HepG2 (cell line): ENCODE measurements at regions not wholly inside any gene's neighbourhood (a gene's known extent, or its start where the extent isn't known, plus 50 kb on each side); places are given as distances from the start of the nearest gene placed in this dataset.

Source experiments
- ATAC-seq: fragments of 200-7000 bp; cut with Tn5 transposase; 3 replicates; pipeline ENCODE4 v1.9.1; 2020; ENCODE audit warnings: mild to moderate bottlenecking, moderate library complexity
- BruUV-seq: library from RNA; stranded (reverse); fragments of 400-500 nt; replicated peaks from 2 replicates; lab custom pipeline; 2021; lab: Mats Ljungman, UMichigan
- CTCF ChIA-PET: fragments of 300-600 bp; formaldehyde crosslinking; extraction: SDS; loops from one replicate; lab custom pipeline; 2021; ENCODE audit warnings: low total read pairs, inconsistent platforms, low intra/inter-chr PET ratio; lab: Yijun Ruan, JAX
- POLR2A ChIA-PET: fragments of 350-600 bp; sonication (Branson Sonifier 250); formaldehyde crosslinking; loops from one replicate; lab custom pipeline; 2020; ENCODE audit warnings: antibody characterized with exemption, inconsistent platforms; lab: Yijun Ruan, JAX
- DNase-seq: peaks from one replicate; pipeline ENCODE4 v3.0.0-alpha.2; 2015; ENCODE audit warnings: low spot score
- FAIRE-seq: peaks from 3 replicates; lab custom pipeline; 2011; peaks lifted over from hg19 to GRCh38; lab: Jason Lieb, UNC
- H2AFZ ChIP-seq: one replicate; pipeline ENCODE4 v1.6.1; 2011; ENCODE audit warnings: low read length, inconsistent platforms
- H3K27ac ChIP-seq: fragments of 300-600 bp; 3 replicates; pipeline ENCODE4 v1.8.0; 2011; ENCODE audit warnings: mixed run types, mild to moderate bottlenecking, mixed read lengths, low read length, inconsistent platforms; ENCODE audit not compliant: insufficient read depth; ENCODE audit errors: extremely low read length
- H3K27me3 ChIP-seq, 2 experiments: fragments of 200-600 bp in 1 of 2; 2 replicates in 1 of 2; 3 replicates in 1 of 2; pipeline versions ENCODE4 v1.6.0 to v1.8.0; 2011; ENCODE audit warnings: low read length in 2 of 2, mild to moderate bottlenecking in 2 of 2, moderate library complexity in 2 of 2, inconsistent platforms in 1 of 2; ENCODE audit not compliant: insufficient read depth in 2 of 2, control insufficient read depth in 1 of 2
- H3K36me3 ChIP-seq, 2 experiments: fragments of 200-600 bp in 1 of 2; replicated peaks in 1 of 2; 2 replicates in 1 of 2; 3 replicates in 1 of 2; pipeline versions ENCODE4 v1.5.1 to v1.8.0; 2011; ENCODE audit warnings: low read length in 2 of 2, inconsistent platforms in 1 of 2; ENCODE audit not compliant: insufficient read depth in 2 of 2, control insufficient read depth in 1 of 2
- H3K4me1 ChIP-seq: 2 replicates; pipeline ENCODE4 v1.5.1; 2012; ENCODE audit warnings: low read length, inconsistent platforms; ENCODE audit not compliant: insufficient read depth
- H3K4me2 ChIP-seq: 2 replicates; pipeline ENCODE4 v1.6.0; 2011; ENCODE audit warnings: low read depth, low read length, inconsistent platforms
- H3K4me3 ChIP-seq, 3 experiments: fragments of 200-600 bp in 1 of 3; sonication (generic), shearing (Covaris generic) in 1 of 3; replicated peaks in 1 of 3; 2 replicates each; pipeline ENCODE4 v1.5.1; 2011 to 2016; ENCODE audit warnings: low read length in 3 of 3, inconsistent platforms in 2 of 3, low read depth in 2 of 3, mild to moderate bottlenecking in 2 of 3, control low read depth in 1 of 3, mixed read lengths in 1 of 3; ENCODE audit not compliant: insufficient read depth in 1 of 3
- H3K79me2 ChIP-seq: one replicate; pipeline ENCODE4 v1.6.1; 2011; ENCODE audit warnings: low read length, inconsistent platforms; ENCODE audit not compliant: insufficient read depth
- H3K9ac ChIP-seq: 2 replicates; pipeline ENCODE4 v1.6.0; 2011; ENCODE audit warnings: mild to moderate bottlenecking, low read depth, low read length, inconsistent platforms; ENCODE audit not compliant: insufficient read depth
- H3K9me3 ChIP-seq: 2 replicates; pipeline ENCODE4 v1.5.1; 2012; ENCODE audit warnings: mild to moderate bottlenecking, low read length
- H4K20me1 ChIP-seq: 2 replicates; pipeline ENCODE4 v1.6.0; 2011; ENCODE audit warnings: inconsistent platforms, mild to moderate bottlenecking, low read length, moderate library complexity; ENCODE audit not compliant: insufficient read depth
- GTF2F1 ChIP-seq: fragments of 150-350 bp; IDR thresholded peaks from 2 replicates; pipeline ENCODE4 v1.6.1; 2014; ENCODE audit warnings: low read length
- HNRNPK ChIP-seq: fragments of 200-400 bp; formaldehyde crosslinking; IDR thresholded peaks from 2 replicates; pipeline ENCODE4 v1.6.1; 2018; ENCODE audit warnings: low read length, low read depth, moderate library complexity, mild to moderate bottlenecking; ENCODE audit not compliant: poor library complexity, severe bottlenecking
- NCOR1 ChIP-seq: fragments of 200-600 bp; sonication (generic); IDR thresholded peaks from 2 replicates; pipeline ENCODE4 v1.7.0; 2017; ENCODE audit warnings: antibody characterized with exemption, low read length, borderline replicate concordance
- PREB ChIP-seq: sonication (generic); formaldehyde crosslinking; IDR thresholded peaks from 2 replicates; pipeline ENCODE4 v1.4.0; 2020; ENCODE audit warnings: missing genetic modification reagents
- SAP130 ChIP-seq: IDR thresholded peaks from 2 replicates; pipeline ENCODE4 v1.6.1; 2016; ENCODE audit warnings: low read depth
- TCF12 ChIP-seq, 2 experiments: fragments of 450-650 bp in 1 of 2; sonication (generic) in 1 of 2; formaldehyde crosslinking in 1 of 2; IDR thresholded peaks; 2 replicates each; pipeline versions ENCODE4 v1.6.1 to v1.8.0; 2017 to 2022; ENCODE audit warnings: antibody characterized with exemption in 1 of 2, mild to moderate bottlenecking in 1 of 2, missing genetic modification reagents in 1 of 2, moderate library complexity in 1 of 2
- TP53 ChIP-seq: sonication (generic); formaldehyde crosslinking; conservative IDR thresholded peaks from 2 replicates; pipeline ENCODE4 v1.4.0; 2020; ENCODE audit warnings: missing genetic modification reagents
- ZFYVE20 ChIP-seq: sonication (generic); formaldehyde crosslinking; IDR thresholded peaks from 2 replicates; pipeline ENCODE4 v1.8.0; 2023; ENCODE audit warnings: low read depth, mild to moderate bottlenecking, moderate library complexity, missing genetic modification reagents, borderline replicate concordance
- ZNF382 ChIP-seq: sonication (generic); formaldehyde crosslinking; IDR thresholded peaks from 2 replicates; pipeline ENCODE4 v1.5.0; 2020; ENCODE audit warnings: missing genetic modification reagents, mild to moderate bottlenecking, borderline replicate concordance
- ZNF547 ChIP-seq: sonication (generic); formaldehyde crosslinking; IDR thresholded peaks from 2 replicates; pipeline ENCODE4 v1.5.1; 2020; ENCODE audit warnings: mild to moderate bottlenecking, missing genetic modification reagents
- ZNF737 ChIP-seq: sonication (generic); formaldehyde crosslinking; IDR thresholded peaks from 2 replicates; pipeline ENCODE4 v1.5.0; 2020; ENCODE audit warnings: missing genetic modification reagents, mild to moderate bottlenecking, borderline replicate concordance
- WGBS: methylation state at CpG from one replicate; pipeline ENCODE4 v1.1.6; 2017; ENCODE audit warnings: low lambda C conversion rate; 5-methylcytosine and 5-hydroxymethylcytosine counted together
- in situ Hi-C: cut with HindIII; loops from 2 replicates; pipeline ENCODE4 v1.10.0; 2017; ENCODE audit warnings: low pct_unique_long_range_greater_than_20kb; ENCODE audit not compliant: extremely low pct_ligation_motif_present
- intact Hi-C: fragments of 100-400 bp; cut with micrococcal nuclease; formaldehyde crosslinking; loops from one replicate; pipeline ENCODE4 v1.10.0; 2022; ENCODE audit not compliant: unreplicated experiment
- TF ChIP-seq, protein P1 (sequence below): sonication (generic); formaldehyde crosslinking; IDR thresholded peaks from 2 replicates; pipeline ENCODE4 v1.5.1; 2020; ENCODE audit warnings: mild to moderate bottlenecking, missing genetic modification reagents, borderline replicate concordance
- TF ChIP-seq, protein P2 (sequence below), 2 experiments: sonication (generic) in 1 of 2; formaldehyde crosslinking in 1 of 2; IDR thresholded peaks; 2 replicates each; pipeline versions ENCODE4 v1.6.1 to v1.9.0; 2014 to 2022; ENCODE audit warnings: antibody characterized with exemption in 1 of 2, borderline replicate concordance in 1 of 2, inconsistent platforms in 1 of 2, low read depth in 1 of 2, missing genetic modification reagents in 1 of 2
- TF ChIP-seq, protein P3 (sequence below): sonication (generic); formaldehyde crosslinking; IDR thresholded peaks from 2 replicates; pipeline ENCODE4 v1.4.0; 2020; ENCODE audit warnings: missing genetic modification reagents, mild to moderate bottlenecking, borderline replicate concordance

GRCh38 chr9:85167146-85167545 is 497.6 kb downstream of the NTRK2 start (continued):
- TF ChIP-seq PREB (no peak), TP53 (no peak), SAP130 (CRISPR knock-in tag) (no peak), ZNF547 (CRISPR knock-in tag) (no peak), HNRNPK (no peak)

GRCh38 chr9:85163825-85164224 is 494.3 kb downstream of the NTRK2 start:
- no peak for FAIRE-seq
- intact Hi-C loops (no loop called here), in situ Hi-C loops (no loop called here)
- Histone ChIP-seq H3K9me3 (no peaks in the 10 kb centered on the region), H3K27me3 (no peaks in the 10 kb centered on the region), H3K9ac (no peak overlapping the region), H3K79me2 (no peaks in the 10 kb centered on the region), H3K4me3 (no peak overlapping the region), H3K4me2 (no peak overlapping the region), H3K4me1 (no peaks in the 10 kb centered on the region), H2AFZ (no peak overlapping the region), H3K27ac (no peak overlapping the region), H3K36me3 (no peaks in the 10 kb centered on the region), H4K20me1 (no peaks in the 10 kb centered on the region)
- POLR2A ChIA-PET, result no interaction called here
- CTCF ChIA-PET, result no interaction called here
- no peak for ATAC-seq
- no TSS peak for BruUV-seq
- no peak for DNase-seq
- WGBS, result 0% methylated on average over 1 of the region's 2 CpGs
- TF ChIP-seq, protein P1, sequence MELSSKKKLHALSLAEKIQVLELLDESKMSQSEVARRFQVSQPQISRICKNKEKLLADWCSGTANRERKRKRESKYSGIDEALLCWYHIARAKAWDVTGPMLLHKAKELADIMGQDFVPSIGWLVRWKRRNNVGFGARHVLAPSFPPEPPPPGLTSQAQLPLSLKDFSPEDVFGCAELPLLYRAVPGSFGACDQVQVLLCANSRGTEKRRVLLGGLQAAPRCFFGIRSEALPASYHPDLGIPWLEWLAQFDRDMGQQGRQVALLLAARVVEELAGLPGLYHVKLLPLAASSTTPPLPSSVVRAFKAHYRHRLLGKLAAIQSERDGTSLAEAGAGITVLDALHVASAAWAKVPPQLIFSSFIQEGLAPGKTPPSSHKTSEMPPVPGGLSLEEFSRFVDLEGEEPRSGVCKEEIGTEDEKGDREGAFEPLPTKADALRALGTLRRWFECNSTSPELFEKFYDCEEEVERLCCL (CRISPR knock-in tag), result no peak
- TF ChIP-seq GTF2F1 (no peak), ZNF382 (CRISPR knock-in tag) (no peak), ZFYVE20 (CRISPR knock-in tag) (no peak), TCF12 (IDR thresholded peaks at IDR 0.05) (no peak), TCF12 (CRISPR knock-in tag; IDR thresholded peaks at IDR 0.05) (no peak), NCOR1 (no peak), ZNF737 (CRISPR knock-in tag) (no peak)
- TF ChIP-seq, protein P2, sequence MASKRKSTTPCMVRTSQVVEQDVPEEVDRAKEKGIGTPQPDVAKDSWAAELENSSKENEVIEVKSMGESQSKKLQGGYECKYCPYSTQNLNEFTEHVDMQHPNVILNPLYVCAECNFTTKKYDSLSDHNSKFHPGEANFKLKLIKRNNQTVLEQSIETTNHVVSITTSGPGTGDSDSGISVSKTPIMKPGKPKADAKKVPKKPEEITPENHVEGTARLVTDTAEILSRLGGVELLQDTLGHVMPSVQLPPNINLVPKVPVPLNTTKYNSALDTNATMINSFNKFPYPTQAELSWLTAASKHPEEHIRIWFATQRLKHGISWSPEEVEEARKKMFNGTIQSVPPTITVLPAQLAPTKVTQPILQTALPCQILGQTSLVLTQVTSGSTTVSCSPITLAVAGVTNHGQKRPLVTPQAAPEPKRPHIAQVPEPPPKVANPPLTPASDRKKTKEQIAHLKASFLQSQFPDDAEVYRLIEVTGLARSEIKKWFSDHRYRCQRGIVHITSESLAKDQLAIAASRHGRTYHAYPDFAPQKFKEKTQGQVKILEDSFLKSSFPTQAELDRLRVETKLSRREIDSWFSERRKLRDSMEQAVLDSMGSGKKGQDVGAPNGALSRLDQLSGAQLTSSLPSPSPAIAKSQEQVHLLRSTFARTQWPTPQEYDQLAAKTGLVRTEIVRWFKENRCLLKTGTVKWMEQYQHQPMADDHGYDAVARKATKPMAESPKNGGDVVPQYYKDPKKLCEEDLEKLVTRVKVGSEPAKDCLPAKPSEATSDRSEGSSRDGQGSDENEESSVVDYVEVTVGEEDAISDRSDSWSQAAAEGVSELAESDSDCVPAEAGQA (IDR thresholded peaks at IDR 0.05; ENCODE audit: low read depth), result no peak
- TF ChIP-seq, protein P2 (CRISPR knock-in tag; IDR thresholded peaks at IDR 0.05; ENCODE audit: borderline replicate concordance), result no peak
- TF ChIP-seq, protein P3, sequence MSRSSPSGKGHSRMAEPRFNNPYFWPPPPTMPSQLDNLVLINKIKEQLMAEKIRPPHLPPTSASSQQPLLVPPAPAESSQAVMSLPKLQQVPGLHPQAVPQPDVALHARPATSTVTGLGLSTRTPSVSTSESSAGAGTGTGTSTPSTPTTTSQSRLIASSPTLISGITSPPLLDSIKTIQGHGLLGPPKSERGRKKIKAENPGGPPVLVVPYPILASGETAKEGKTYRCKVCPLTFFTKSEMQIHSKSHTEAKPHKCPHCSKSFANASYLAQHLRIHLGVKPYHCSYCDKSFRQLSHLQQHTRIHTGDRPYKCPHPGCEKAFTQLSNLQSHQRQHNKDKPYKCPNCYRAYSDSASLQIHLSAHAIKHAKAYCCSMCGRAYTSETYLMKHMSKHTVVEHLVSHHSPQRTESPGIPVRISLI, result no peak
